ENCODE measurements at regions not wholly inside any gene's neighbourhood (a gene's known extent, or its start where the extent isn't known, plus 50 kb on each side); places are given as distances from the start of the nearest gene placed in this dataset.

GRCh38 chr3:153599685-153600084 is 437.7 kb downstream of the RAP2B start:
- no peak for TF ChIP-seq BCL11A (tag by site-specific recombination; IDR thresholded peaks at IDR 0.05; ENCODE audit: low read depth)
- no peak for TF ChIP-seq ZNF580 (tag by site-specific recombination; IDR thresholded peaks at IDR 0.05)
- TF ChIP-seq, protein P1, sequence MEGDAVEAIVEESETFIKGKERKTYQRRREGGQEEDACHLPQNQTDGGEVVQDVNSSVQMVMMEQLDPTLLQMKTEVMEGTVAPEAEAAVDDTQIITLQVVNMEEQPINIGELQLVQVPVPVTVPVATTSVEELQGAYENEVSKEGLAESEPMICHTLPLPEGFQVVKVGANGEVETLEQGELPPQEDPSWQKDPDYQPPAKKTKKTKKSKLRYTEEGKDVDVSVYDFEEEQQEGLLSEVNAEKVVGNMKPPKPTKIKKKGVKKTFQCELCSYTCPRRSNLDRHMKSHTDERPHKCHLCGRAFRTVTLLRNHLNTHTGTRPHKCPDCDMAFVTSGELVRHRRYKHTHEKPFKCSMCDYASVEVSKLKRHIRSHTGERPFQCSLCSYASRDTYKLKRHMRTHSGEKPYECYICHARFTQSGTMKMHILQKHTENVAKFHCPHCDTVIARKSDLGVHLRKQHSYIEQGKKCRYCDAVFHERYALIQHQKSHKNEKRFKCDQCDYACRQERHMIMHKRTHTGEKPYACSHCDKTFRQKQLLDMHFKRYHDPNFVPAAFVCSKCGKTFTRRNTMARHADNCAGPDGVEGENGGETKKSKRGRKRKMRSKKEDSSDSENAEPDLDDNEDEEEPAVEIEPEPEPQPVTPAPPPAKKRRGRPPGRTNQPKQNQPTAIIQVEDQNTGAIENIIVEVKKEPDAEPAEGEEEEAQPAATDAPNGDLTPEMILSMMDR (tag by site-specific recombination; IDR thresholded peaks at IDR 0.05) = no peak
- no peak for TF ChIP-seq KLF1 (tag by site-specific recombination; IDR thresholded peaks at IDR 0.05)
- no peak for TF ChIP-seq ATF2 (tag by site-specific recombination; IDR thresholded peaks at IDR 0.05; ENCODE audit: low read depth)
- TF ChIP-seq, protein P2, sequence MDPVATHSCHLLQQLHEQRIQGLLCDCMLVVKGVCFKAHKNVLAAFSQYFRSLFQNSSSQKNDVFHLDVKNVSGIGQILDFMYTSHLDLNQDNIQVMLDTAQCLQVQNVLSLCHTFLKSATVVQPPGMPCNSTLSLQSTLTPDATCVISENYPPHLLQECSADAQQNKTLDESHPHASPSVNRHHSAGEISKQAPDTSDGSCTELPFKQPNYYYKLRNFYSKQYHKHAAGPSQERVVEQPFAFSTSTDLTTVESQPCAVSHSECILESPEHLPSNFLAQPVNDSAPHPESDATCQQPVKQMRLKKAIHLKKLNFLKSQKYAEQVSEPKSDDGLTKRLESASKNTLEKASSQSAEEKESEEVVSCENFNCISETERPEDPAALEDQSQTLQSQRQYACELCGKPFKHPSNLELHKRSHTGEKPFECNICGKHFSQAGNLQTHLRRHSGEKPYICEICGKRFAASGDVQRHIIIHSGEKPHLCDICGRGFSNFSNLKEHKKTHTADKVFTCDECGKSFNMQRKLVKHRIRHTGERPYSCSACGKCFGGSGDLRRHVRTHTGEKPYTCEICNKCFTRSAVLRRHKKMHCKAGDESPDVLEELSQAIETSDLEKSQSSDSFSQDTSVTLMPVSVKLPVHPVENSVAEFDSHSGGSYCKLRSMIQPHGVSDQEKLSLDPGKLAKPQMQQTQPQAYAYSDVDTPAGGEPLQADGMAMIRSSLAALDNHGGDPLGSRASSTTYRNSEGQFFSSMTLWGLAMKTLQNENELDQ (tag by site-specific recombination; IDR thresholded peaks at IDR 0.05; ENCODE audit: low read depth) = no peak
- TF ChIP-seq, protein P3, sequence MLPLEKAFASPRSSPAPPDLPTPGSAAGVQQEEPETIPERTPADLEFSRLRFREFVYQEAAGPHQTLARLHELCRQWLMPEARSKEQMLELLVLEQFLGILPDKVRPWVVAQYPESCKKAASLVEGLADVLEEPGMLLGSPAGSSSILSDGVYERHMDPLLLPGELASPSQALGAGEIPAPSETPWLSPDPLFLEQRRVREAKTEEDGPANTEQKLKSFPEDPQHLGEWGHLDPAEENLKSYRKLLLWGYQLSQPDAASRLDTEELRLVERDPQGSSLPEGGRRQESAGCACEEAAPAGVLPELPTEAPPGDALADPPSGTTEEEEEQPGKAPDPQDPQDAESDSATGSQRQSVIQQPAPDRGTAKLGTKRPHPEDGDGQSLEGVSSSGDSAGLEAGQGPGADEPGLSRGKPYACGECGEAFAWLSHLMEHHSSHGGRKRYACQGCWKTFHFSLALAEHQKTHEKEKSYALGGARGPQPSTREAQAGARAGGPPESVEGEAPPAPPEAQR (tag by site-specific recombination; IDR thresholded peaks at IDR 0.05) = no peak
- TF ChIP-seq ZNF837 (tag by site-specific recombination; IDR thresholded peaks at IDR 0.05) = no peak
- no peak for TF ChIP-seq GLI4 (tag by site-specific recombination; IDR thresholded peaks at IDR 0.05)
- no peak for TF ChIP-seq TCF7L2 (IDR thresholded peaks at IDR 0.05; ENCODE audit: borderline replicate concordance, low read depth, low read length)
- no peak for TF ChIP-seq PATZ1 (tag by site-specific recombination; IDR thresholded peaks at IDR 0.05)
- TF ChIP-seq ZNF140 (tag by site-specific recombination; IDR thresholded peaks at IDR 0.05) = no peak
- TF ChIP-seq, protein P4, sequence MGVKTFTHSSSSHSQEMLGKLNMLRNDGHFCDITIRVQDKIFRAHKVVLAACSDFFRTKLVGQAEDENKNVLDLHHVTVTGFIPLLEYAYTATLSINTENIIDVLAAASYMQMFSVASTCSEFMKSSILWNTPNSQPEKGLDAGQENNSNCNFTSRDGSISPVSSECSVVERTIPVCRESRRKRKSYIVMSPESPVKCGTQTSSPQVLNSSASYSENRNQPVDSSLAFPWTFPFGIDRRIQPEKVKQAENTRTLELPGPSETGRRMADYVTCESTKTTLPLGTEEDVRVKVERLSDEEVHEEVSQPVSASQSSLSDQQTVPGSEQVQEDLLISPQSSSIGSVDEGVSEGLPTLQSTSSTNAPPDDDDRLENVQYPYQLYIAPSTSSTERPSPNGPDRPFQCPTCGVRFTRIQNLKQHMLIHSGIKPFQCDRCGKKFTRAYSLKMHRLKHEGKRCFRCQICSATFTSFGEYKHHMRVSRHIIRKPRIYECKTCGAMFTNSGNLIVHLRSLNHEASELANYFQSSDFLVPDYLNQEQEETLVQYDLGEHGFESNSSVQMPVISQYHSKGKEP (tag by site-specific recombination; IDR thresholded peaks at IDR 0.05) = no peak

Measured in HEK293 (cell line).